ENCODE measurements at regions not wholly inside any gene's neighbourhood (a gene's known extent, or its start where the extent isn't known, plus 50 kb on each side); places are given as distances from the start of the nearest gene placed in this dataset.

DNA sequence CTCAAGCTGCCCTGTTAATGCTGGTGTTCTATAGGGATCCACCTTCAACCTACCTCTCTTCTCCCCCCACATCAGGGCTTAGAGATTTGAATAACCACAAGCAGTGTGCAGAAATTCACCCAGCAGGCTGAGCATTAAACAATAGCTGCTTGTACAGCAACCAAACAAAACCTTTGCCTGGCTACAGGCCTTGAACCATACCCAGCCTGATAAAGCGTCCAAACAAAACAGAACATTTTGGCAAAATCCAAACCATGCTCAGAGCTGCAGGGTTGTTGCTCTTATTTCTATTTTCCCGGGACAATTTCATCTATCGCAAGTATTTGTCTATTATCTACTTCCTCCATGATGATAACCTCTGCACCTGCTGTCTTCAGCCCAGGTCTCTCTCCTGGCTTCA is 142.3 kb downstream of the UNC5CL start:
- Histone ChIP-seq H4K20me1 (ENCODE audit: insufficient read depth, low read length) (no peaks in the 10 kb centered on the region), H3K79me2 (ENCODE audit: insufficient read depth, low read length) (no peaks in the 10 kb centered on the region), H3K4me1 (ENCODE audit: insufficient read depth, low read length, severe bottlenecking) (no peaks in the 10 kb centered on the region), H3K27me3 (ENCODE audit: insufficient read depth, low read length) (no peaks in the 10 kb centered on the region; the same call in 1 of the 2 replicates), H3K27ac (ENCODE audit: low read depth, low read length, poor library complexity, severe bottlenecking) (no peak overlapping the region), H3K9me2 (ENCODE audit: low read depth, low read length) (no peaks in the 10 kb centered on the region), H3K9me3 (ENCODE audit: low read length) (no peaks in the 10 kb centered on the region), H3K9ac (ENCODE audit: low read length) (no peak overlapping the region), H3K36me3 (ENCODE audit: insufficient read depth, low read length) (no peaks in the 10 kb centered on the region), H3F3A (ENCODE audit: insufficient read depth, low read length) (no peaks in the 10 kb centered on the region), H2AFZ (ENCODE audit: low read length) (no peak overlapping the region), H3K4me2 (ENCODE audit: low read length) (no peak overlapping the region), H3K4me3 (ENCODE audit: low read depth, low read length, poor library complexity, severe bottlenecking) (no peak overlapping the region)
- TF ChIP-seq EZH2 (IDR thresholded peaks at IDR 0.05; ENCODE audit: borderline replicate concordance, low read length): no peak
- TF ChIP-seq, protein P1, sequence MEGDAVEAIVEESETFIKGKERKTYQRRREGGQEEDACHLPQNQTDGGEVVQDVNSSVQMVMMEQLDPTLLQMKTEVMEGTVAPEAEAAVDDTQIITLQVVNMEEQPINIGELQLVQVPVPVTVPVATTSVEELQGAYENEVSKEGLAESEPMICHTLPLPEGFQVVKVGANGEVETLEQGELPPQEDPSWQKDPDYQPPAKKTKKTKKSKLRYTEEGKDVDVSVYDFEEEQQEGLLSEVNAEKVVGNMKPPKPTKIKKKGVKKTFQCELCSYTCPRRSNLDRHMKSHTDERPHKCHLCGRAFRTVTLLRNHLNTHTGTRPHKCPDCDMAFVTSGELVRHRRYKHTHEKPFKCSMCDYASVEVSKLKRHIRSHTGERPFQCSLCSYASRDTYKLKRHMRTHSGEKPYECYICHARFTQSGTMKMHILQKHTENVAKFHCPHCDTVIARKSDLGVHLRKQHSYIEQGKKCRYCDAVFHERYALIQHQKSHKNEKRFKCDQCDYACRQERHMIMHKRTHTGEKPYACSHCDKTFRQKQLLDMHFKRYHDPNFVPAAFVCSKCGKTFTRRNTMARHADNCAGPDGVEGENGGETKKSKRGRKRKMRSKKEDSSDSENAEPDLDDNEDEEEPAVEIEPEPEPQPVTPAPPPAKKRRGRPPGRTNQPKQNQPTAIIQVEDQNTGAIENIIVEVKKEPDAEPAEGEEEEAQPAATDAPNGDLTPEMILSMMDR (IDR thresholded peaks at IDR 0.05; ENCODE audit: low read length): no peak

DNA sequence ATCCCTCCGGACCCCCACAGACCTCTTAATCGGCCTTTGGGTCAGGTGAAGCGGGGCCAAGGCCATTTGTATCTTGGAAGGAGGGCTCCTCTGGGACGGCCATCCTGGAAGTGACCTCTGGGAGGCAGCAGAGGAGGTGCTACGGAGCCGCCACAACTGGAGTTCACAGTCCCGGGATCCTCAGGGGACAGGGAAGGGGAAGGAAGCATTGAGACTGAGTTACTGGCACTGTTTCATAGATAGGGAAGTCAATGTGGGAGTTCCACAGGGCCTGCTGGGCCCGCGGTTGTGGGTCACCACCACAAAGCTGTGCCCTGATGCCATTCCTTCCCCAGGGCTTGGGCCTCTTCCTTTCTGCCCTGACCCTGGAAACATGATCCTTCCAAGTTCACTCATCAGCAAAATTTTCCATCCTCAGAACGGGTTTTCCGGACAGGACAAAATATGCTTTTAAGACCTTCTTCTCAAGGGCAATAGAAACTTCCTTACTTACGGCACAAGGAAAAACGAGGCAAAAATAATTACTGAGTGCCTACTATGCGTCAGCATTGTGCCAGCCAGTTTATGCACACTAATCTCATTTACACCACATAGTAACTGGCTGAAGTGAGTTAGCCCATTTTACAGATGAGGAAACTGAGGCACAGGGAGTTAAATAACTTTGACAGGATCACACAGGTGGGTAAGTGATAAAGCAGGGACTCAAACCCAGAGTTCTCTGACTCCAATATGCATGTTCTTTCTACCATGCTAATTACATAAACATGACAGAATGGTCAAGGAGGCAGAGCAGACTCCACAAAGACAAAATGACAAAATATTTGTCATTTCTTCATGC is 143.8 kb downstream of the UNC5CL start:
- no peaks in the 10 kb centered on the region for H3K9me2 ChIP-seq (ENCODE audit: low read depth, low read length)
- H3K4me1 ChIP-seq (ENCODE audit: insufficient read depth, low read length, severe bottlenecking): no peaks in the 10 kb centered on the region
- no peaks in the 10 kb centered on the region for H3K9me3 ChIP-seq (ENCODE audit: low read length)
- no peak overlapping the region for H3K9ac ChIP-seq (ENCODE audit: low read length)
- H2AFZ ChIP-seq (ENCODE audit: low read length): no peak overlapping the region
- no peak for TF ChIP-seq EZH2 (IDR thresholded peaks at IDR 0.05; ENCODE audit: borderline replicate concordance, low read length)
- TF ChIP-seq, protein P1 (IDR thresholded peaks at IDR 0.05; ENCODE audit: low read length): no peak
- H3F3A ChIP-seq (ENCODE audit: insufficient read depth, low read length): no peaks in the 10 kb centered on the region
- H4K20me1 ChIP-seq (ENCODE audit: insufficient read depth, low read length): no peaks in the 10 kb centered on the region
- no peaks in the 10 kb centered on the region for H3K79me2 ChIP-seq (ENCODE audit: insufficient read depth, low read length)
- H3K36me3 ChIP-seq (ENCODE audit: insufficient read depth, low read length): no peaks in the 10 kb centered on the region
- no peak overlapping the region for H3K4me2 ChIP-seq (ENCODE audit: low read length)
- peaks cover 4% of the 10 kb centered on the region; the same call in 1 of the 2 replicates for H3K27me3 ChIP-seq (ENCODE audit: insufficient read depth, low read length)
- no peak overlapping the region for H3K27ac ChIP-seq (ENCODE audit: low read depth, low read length, poor library complexity, severe bottlenecking)
- no peak overlapping the region for H3K4me3 ChIP-seq (ENCODE audit: low read depth, low read length, poor library complexity, severe bottlenecking)

DNA sequence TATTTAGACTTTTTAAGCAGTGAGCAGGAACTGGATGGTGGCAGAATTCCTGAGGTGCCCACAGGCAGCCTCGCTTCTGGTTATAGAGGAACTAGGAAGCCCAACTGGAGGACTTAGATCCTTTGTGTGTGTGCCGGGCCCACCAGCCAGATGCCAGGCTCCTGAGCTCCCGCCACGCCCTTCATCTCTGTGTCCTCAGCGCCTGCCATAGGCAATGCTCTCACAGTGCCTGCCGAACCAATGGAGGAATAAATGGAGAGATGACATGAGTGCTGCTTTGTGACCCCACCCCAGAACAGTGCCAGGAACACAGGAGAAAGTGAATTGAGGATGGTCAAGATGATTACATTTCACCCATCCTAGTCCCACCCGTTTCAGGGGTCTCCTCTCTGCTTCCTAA is 146.0 kb downstream of the UNC5CL start:
- Histone ChIP-seq H3K27ac (ENCODE audit: low read depth, low read length, poor library complexity, severe bottlenecking) (no peak overlapping the region), H3K27me3 (ENCODE audit: insufficient read depth, low read length) (peaks cover 6% of the 10 kb centered on the region; the same call in 1 of the 2 replicates), H3K9me3 (ENCODE audit: low read length) (no peaks in the 10 kb centered on the region), H3K4me1 (ENCODE audit: insufficient read depth, low read length, severe bottlenecking) (no peaks in the 10 kb centered on the region), H3K9me2 (ENCODE audit: low read depth, low read length) (no peaks in the 10 kb centered on the region), H2AFZ (ENCODE audit: low read length) (no peak overlapping the region), H3K4me2 (ENCODE audit: low read length) (no peak overlapping the region), H3K4me3 (ENCODE audit: low read depth, low read length, poor library complexity, severe bottlenecking) (no peak overlapping the region), H3K36me3 (ENCODE audit: insufficient read depth, low read length) (no peaks in the 10 kb centered on the region), H3F3A (ENCODE audit: insufficient read depth, low read length) (no peaks in the 10 kb centered on the region), H3K9ac (ENCODE audit: low read length) (no peak overlapping the region), H4K20me1 (ENCODE audit: insufficient read depth, low read length) (no peaks in the 10 kb centered on the region), H3K79me2 (ENCODE audit: insufficient read depth, low read length) (no peaks in the 10 kb centered on the region)
- TF ChIP-seq, protein P1 (IDR thresholded peaks at IDR 0.05; ENCODE audit: low read length): no peak
- no peak for TF ChIP-seq EZH2 (IDR thresholded peaks at IDR 0.05; ENCODE audit: borderline replicate concordance, low read length)
